HCT116 (cell line): ENCODE measurements at regions not wholly inside any gene's neighbourhood (a gene's known extent, or its start where the extent isn't known, plus 50 kb on each side); places are given as distances from the start of the nearest gene placed in this dataset.

Source experiments
- ATAC-seq: fragments of 200-7000 bp; cut with Tn5 transposase; 2 replicates; pipeline ENCODE4 v1.9.1; 2020; ENCODE audit warnings: mild to moderate bottlenecking, moderate library complexity
- BruUV-seq: library from RNA; stranded (reverse); fragments of 400-500 nt; replicated peaks from 2 replicates; lab custom pipeline; 2021; lab: Mats Ljungman, UMichigan
- CTCF ChIA-PET: fragments of 300-600 bp; sonication (Branson Sonifier 250); formaldehyde crosslinking; loops from one replicate; lab custom pipeline; 2021; ENCODE audit warnings: antibody characterized with exemption; lab: Charles Lee
- POLR2A ChIA-PET: fragments of 300-600, 350-600 bp; sonication (Branson Sonifier 250); formaldehyde crosslinking; loops from one replicate; lab custom pipeline; 2021; ENCODE audit warnings: antibody characterized with exemption; lab: Charles Lee
- RAD21 ChIA-PET, 2 experiments: fragments of 300-600 bp; sonication (Branson Sonifier 250); formaldehyde crosslinking; loops; one replicate each; lab custom pipeline; 2023; ENCODE audit warnings: low total read pairs in 2 of 2; ENCODE audit not compliant: uncharacterized antibody in 2 of 2, unreplicated experiment in 2 of 2, low non-redundant PET in 1 of 2; lab: Charles Lee
- DNase-seq: peaks from one replicate; pipeline ENCODE4 v3.0.0-alpha.2; 2010; ENCODE audit warnings: low read depth, low spot score
- H2AFZ ChIP-seq: fragments of 200-600 bp; shearing (Covaris generic), sonication (generic); 2 replicates; pipeline ENCODE4 v1.6.1; 2017; ENCODE audit warnings: low read depth, mixed run types, mixed read lengths, antibody characterized with exemption, low read length; ENCODE audit not compliant: poor library complexity, severe bottlenecking
- H3K27ac ChIP-seq: 2 replicates; pipeline ENCODE4 v1.5.1; 2012; ENCODE audit warnings: low read depth, low read length
- H3K27me3 ChIP-seq: fragments of 200-600 bp; sonication (generic); 2 replicates; pipeline ENCODE4 v1.6.1; 2016; ENCODE audit warnings: mixed run types, low read length, mixed read lengths; ENCODE audit not compliant: insufficient read depth
- H3K36me3 ChIP-seq, 2 experiments: fragments of 200-500 bp in 1 of 2; fragments of 200-600 bp in 1 of 2; sonication (Bioruptor generic) in 1 of 2; sonication (generic) in 1 of 2; 2 replicates each; pipeline versions ENCODE4 v1.5.1 to v1.6.1; 2014 to 2016; ENCODE audit warnings: low read length in 2 of 2, inconsistent platforms in 1 of 2, mixed read lengths in 1 of 2, mixed run types in 1 of 2; ENCODE audit not compliant: insufficient read depth in 2 of 2, control insufficient read depth in 1 of 2
- H3K4me1 ChIP-seq, 2 experiments: fragments of 200-600 bp in 1 of 2; sonication (generic) in 1 of 2; 2 replicates each; pipeline versions ENCODE4 v1.5.1 to v1.6.1; 2012 to 2017; ENCODE audit warnings: low read length in 2 of 2, inconsistent platforms in 1 of 2, mild to moderate bottlenecking in 1 of 2, mixed read lengths in 1 of 2, mixed run types in 1 of 2, moderate library complexity in 1 of 2; ENCODE audit not compliant: insufficient read depth in 2 of 2, control insufficient read depth in 1 of 2
- H3K4me2 ChIP-seq: fragments of 200-600 bp; sonication (generic); 2 replicates; pipeline ENCODE4 v1.6.1; 2017; ENCODE audit warnings: mixed run types, low read length, mixed read lengths
- H3K4me3 ChIP-seq, 2 experiments: fragments of 200-600 bp in 1 of 2; sonication (generic) in 1 of 2; replicated peaks in 1 of 2; 2 replicates each; pipeline ENCODE4 v1.5.1; 2011 to 2016; ENCODE audit warnings: low read length in 2 of 2, control low read depth in 1 of 2, low read depth in 1 of 2, mild to moderate bottlenecking in 1 of 2, mixed read lengths in 1 of 2, mixed run types in 1 of 2
- H3K79me2 ChIP-seq: fragments of 200-600 bp; sonication (generic); 2 replicates; pipeline ENCODE4 v1.6.1; 2017; ENCODE audit warnings: mild to moderate bottlenecking, mixed run types, low read length, moderate library complexity, mixed read lengths; ENCODE audit not compliant: insufficient read depth
- H3K9ac ChIP-seq: fragments of 200-600 bp; sonication (generic); 2 replicates; pipeline ENCODE4 v1.6.1; 2016; ENCODE audit warnings: low read length, mixed read lengths
- H3K9me2 ChIP-seq: fragments of 200-600 bp; sonication (generic), shearing (Covaris generic); 2 replicates; pipeline ENCODE4 v1.6.1; 2017; ENCODE audit warnings: mixed run types, mild to moderate bottlenecking, moderate library complexity; ENCODE audit not compliant: insufficient read depth
- H3K9me3 ChIP-seq, 2 experiments: fragments of 200-500 bp in 1 of 2; fragments of 200-600 bp in 1 of 2; sonication (Bioruptor generic) in 1 of 2; sonication (generic) in 1 of 2; 2 replicates each; pipeline ENCODE4 v1.6.1; 2014 to 2017; ENCODE audit warnings: low read length in 2 of 2, mixed read lengths in 2 of 2, inconsistent platforms in 1 of 2, low read depth in 1 of 2, mild to moderate bottlenecking in 1 of 2, mixed run types in 1 of 2, moderate library complexity in 1 of 2; ENCODE audit not compliant: control insufficient read depth in 1 of 2, insufficient read depth in 1 of 2
- H4K20me1 ChIP-seq: fragments of 200-600 bp; sonication (generic), shearing (Covaris generic); 2 replicates; pipeline ENCODE4 v1.6.1; 2017; ENCODE audit warnings: mixed run types, mild to moderate bottlenecking, moderate library complexity; ENCODE audit not compliant: insufficient read depth
- CBX3 ChIP-seq: IDR thresholded peaks from 2 replicates; pipeline ENCODE4 v1.6.1; 2012; ENCODE audit warnings: low read depth
- CTCF ChIP-seq, 3 experiments: fragments of 200-600 bp in 1 of 3; sonication (generic) in 1 of 3; IDR thresholded peaks in 2 of 3; conservative IDR thresholded peaks in 1 of 3; 2 replicates each; pipeline ENCODE4 v1.5.1; 2012 to 2017; ENCODE audit warnings: low read depth in 2 of 3, low read length in 2 of 3, antibody characterized with exemption in 1 of 3, borderline replicate concordance in 1 of 3, control low read depth in 1 of 3, mild to moderate bottlenecking in 1 of 3, mixed read lengths in 1 of 3, mixed run types in 1 of 3, moderate library complexity in 1 of 3; ENCODE audit not compliant: insufficient read depth in 1 of 3
- EGR1 ChIP-seq: IDR thresholded peaks from 2 replicates; pipeline ENCODE4 v1.6.1; 2012; ENCODE audit warnings: low read depth
- ELF1 ChIP-seq: IDR thresholded peaks from 2 replicates; pipeline ENCODE4 v1.6.1; 2012; ENCODE audit warnings: low read depth, borderline replicate concordance
- EZH2 ChIP-seq: fragments of 200-600 bp; sonication (generic); IDR thresholded peaks from 2 replicates; pipeline ENCODE4 v1.6.1; 2017; ENCODE audit warnings: antibody characterized with exemption, mixed run types
- EZH2phosphoT487 ChIP-seq: fragments of 200-600 bp; IDR thresholded peaks from 2 replicates; pipeline ENCODE4 v1.6.1; 2018; ENCODE audit warnings: antibody characterized with exemption, borderline replicate concordance
- FOSL1 ChIP-seq: IDR thresholded peaks from 2 replicates; pipeline ENCODE4 v1.6.1; 2012; ENCODE audit warnings: low read depth
- JUND ChIP-seq: IDR thresholded peaks from 2 replicates; pipeline ENCODE4 v1.6.1; 2012
- MAX ChIP-seq: IDR thresholded peaks from 2 replicates; pipeline ENCODE4 v1.6.1; 2012
- POLR2A ChIP-seq: IDR thresholded peaks from 2 replicates; pipeline ENCODE4 v1.7.0; 2011; ENCODE audit warnings: borderline replicate concordance; ENCODE audit not compliant: insufficient read depth, insufficient read length; ENCODE audit errors: extremely low read depth
- POLR2AphosphoS5 ChIP-seq: IDR thresholded peaks from 2 replicates; pipeline ENCODE4 v1.6.1; 2011; ENCODE audit warnings: mild to moderate bottlenecking, low read depth, low read length, moderate library complexity
- RAD21 ChIP-seq: IDR thresholded peaks from 2 replicates; pipeline ENCODE4 v1.6.1; 2012; ENCODE audit warnings: low read depth, mild to moderate bottlenecking
- SIN3A ChIP-seq: IDR thresholded peaks from 2 replicates; pipeline ENCODE4 v1.6.1; 2012; ENCODE audit warnings: low read depth
- SP1 ChIP-seq: IDR thresholded peaks from 2 replicates; pipeline ENCODE4 v1.6.1; 2012; ENCODE audit warnings: low read depth
- SRF ChIP-seq: IDR thresholded peaks from 2 replicates; pipeline ENCODE4 v1.6.1; 2012; ENCODE audit warnings: low read depth
- TCF7L2 ChIP-seq: IDR thresholded peaks from 2 replicates; pipeline ENCODE4 v1.7.0; 2011; ENCODE audit warnings: borderline replicate concordance, inconsistent platforms; ENCODE audit not compliant: insufficient read depth, insufficient read length; ENCODE audit errors: extremely low read depth
- YY1 ChIP-seq: IDR thresholded peaks from 2 replicates; pipeline ENCODE4 v1.6.1; 2011; ENCODE audit warnings: low read length, low read depth, moderate library complexity, mild to moderate bottlenecking; ENCODE audit not compliant: insufficient replicate concordance; ENCODE audit errors: extremely low read depth
- ZBTB33 ChIP-seq: IDR thresholded peaks from 2 replicates; pipeline ENCODE4 v1.6.1; 2011; ENCODE audit warnings: mild to moderate bottlenecking, low read length, moderate library complexity; ENCODE audit not compliant: insufficient replicate concordance; ENCODE audit errors: extremely low read depth
- ZFX ChIP-seq: fragments of 450-650 bp; IDR thresholded peaks from 2 replicates; pipeline ENCODE4 v1.6.1; 2017
- ZNF274 ChIP-seq: fragments of 200-500 bp; sonication (Bioruptor generic); IDR thresholded peaks from 2 replicates; pipeline ENCODE4 v1.6.1; 2014; ENCODE audit warnings: mild to moderate bottlenecking, low read depth, low read length, inconsistent platforms
- intact Hi-C: fragments of 100-400 bp; cut with micrococcal nuclease; formaldehyde crosslinking; loops from 2 replicates; pipeline ENCODE4 v1.10.0; 2022

DNA sequence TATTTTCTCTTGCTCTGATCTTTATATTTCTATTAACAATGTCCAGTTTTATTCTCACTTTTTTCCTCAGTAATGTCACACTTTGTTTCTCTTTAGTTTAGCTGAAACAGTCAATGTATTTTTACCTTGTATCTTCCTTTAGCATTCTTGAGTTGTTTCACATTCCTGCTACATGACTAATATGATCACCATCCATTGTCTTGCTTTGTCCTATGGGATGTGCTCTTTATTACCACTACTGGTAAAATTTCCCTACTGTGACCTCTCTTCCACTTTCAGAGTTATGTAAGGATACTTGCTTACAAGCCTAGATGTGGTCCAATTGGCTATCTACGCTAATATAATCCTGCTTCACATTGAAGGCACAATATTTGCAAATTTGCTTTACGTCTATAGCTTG is 457.9 kb downstream of the PIK3C3 start:
- no peaks in the 10 kb centered on the region for H4K20me1 ChIP-seq
- peaks cover 0 to 21% of the 10 kb centered on the region in 2 experiments; a peak in 2 of 4 replicates for H3K9me3 ChIP-seq
- H3K27ac ChIP-seq: no peak overlapping the region
- H2AFZ ChIP-seq: no peak overlapping the region
- intact Hi-C loops: no loop called here
- no peaks in the 10 kb centered on the region for H3K27me3 ChIP-seq
- POLR2A ChIA-PET: no interaction called here
- RAD21 ChIA-PET: no interaction called here
- H3K79me2 ChIP-seq: no peaks in the 10 kb centered on the region
- no peak overlapping the region for H3K9ac ChIP-seq
- H3K4me3 ChIP-seq: no peak overlapping the region
- no peaks in the 10 kb centered on the region for H3K4me1 ChIP-seq
- H3K36me3 ChIP-seq: no peaks in the 10 kb centered on the region
- CTCF ChIA-PET: no interaction called here
- DNase-seq: no peak
- BruUV-seq: no TSS peak
- no peak for TF ChIP-seq EZH2phosphoT487
- TF ChIP-seq FOSL1: no peak
- no peak for TF ChIP-seq MAX
- no peak for TF ChIP-seq TCF7L2
- no peak for TF ChIP-seq EGR1
- no peak for TF ChIP-seq EZH2
- TF ChIP-seq ZFX: no peak
- no peak for TF ChIP-seq JUND
- TF ChIP-seq SP1: no peak
- no peak for TF ChIP-seq ZBTB33
- TF ChIP-seq SRF: no peak
- TF ChIP-seq POLR2AphosphoS5: no peak
- TF ChIP-seq CTCF (IDR thresholded peaks at IDR 0.05 in 2 of 3, conservative IDR thresholded peaks at IDR 0.05 in 1 of 3; ENCODE audit: borderline replicate concordance in 1 of 3, insufficient read depth in 1 of 3, low read depth in 2 of 3, low read length in 2 of 3): no peak
- no peak for TF ChIP-seq CBX3
- TF ChIP-seq SIN3A: no peak
- TF ChIP-seq RAD21: no peak
- TF ChIP-seq YY1: no peak
- no peak for TF ChIP-seq ELF1
- TF ChIP-seq POLR2A: no peak
- TF ChIP-seq ZNF274: no peak
- H3K9me2 ChIP-seq: no peaks in the 10 kb centered on the region
- no peak for ATAC-seq
- no peak overlapping the region for H3K4me2 ChIP-seq
